ENCODE measurements at regions not wholly inside any gene's neighbourhood (a gene's known extent, or its start where the extent isn't known, plus 50 kb on each side); places are given as distances from the start of the nearest gene placed in this dataset.

GRCh38 chr12:43238281-43238680 lies 313.7 kb downstream of the ADAMTS20 start:
- no peak overlapping the region for H3K9ac ChIP-seq (ENCODE audit: low read depth in 1 of 2, low read length in 2 of 2)
- no peaks in the 10 kb centered on the region for H3K9me3 ChIP-seq (ENCODE audit: control insufficient read depth in 4 of 4, low read length in 3 of 4)
- no peak overlapping the region for H3K4me3 ChIP-seq (ENCODE audit: low read depth in 1 of 3, low read length in 3 of 3)
- H3K27ac ChIP-seq (ENCODE audit: low read depth in 1 of 2, low read length in 2 of 2) = no peak overlapping the region
- H3K27me3 ChIP-seq (ENCODE audit: control insufficient read depth in 4 of 4, insufficient read depth in 4 of 4, low read length in 3 of 4) = no peaks in the 10 kb centered on the region
- H3K4me1 ChIP-seq (ENCODE audit: control insufficient read depth in 4 of 4, insufficient read depth in 4 of 4, low read length in 3 of 4) = no peaks in the 10 kb centered on the region
- no peak for TF ChIP-seq HNF4G (IDR thresholded peaks at IDR 0.05)
- no peak for TF ChIP-seq GABPA (IDR thresholded peaks at IDR 0.05 in 1 of 2, conservative IDR thresholded peaks at IDR 0.05 in 1 of 2)
- no peak for TF ChIP-seq REST (IDR thresholded peaks at IDR 0.05)
- TF ChIP-seq RAD21 (IDR thresholded peaks at IDR 0.05) = no peak
- no peak for TF ChIP-seq TAF1 (conservative IDR thresholded peaks at IDR 0.05)
- no peak for TF ChIP-seq CTCF (IDR thresholded peaks at IDR 0.05; ENCODE audit: low read depth, low read length, missing input control)
- no peak for TF ChIP-seq ZBTB33 (IDR thresholded peaks at IDR 0.05)
- TF ChIP-seq MAX (IDR thresholded peaks at IDR 0.05) = no peak
- TF ChIP-seq NR2F2 (IDR thresholded peaks at IDR 0.05) = no peak
- no peak for TF ChIP-seq RXRA (IDR thresholded peaks at IDR 0.05)
- no peak for TF ChIP-seq ATF3 (IDR thresholded peaks at IDR 0.05)
- TF ChIP-seq EGR1 (IDR thresholded peaks at IDR 0.05; ENCODE audit: low read depth in 2 of 2) = no peak
- TF ChIP-seq YY1 (IDR thresholded peaks at IDR 0.05) = no peak
- no peak for TF ChIP-seq HNF4A (conservative IDR thresholded peaks at IDR 0.05)
- no peak for TF ChIP-seq FOXA1 (IDR thresholded peaks at IDR 0.05)
- DNase-seq (ENCODE audit: low spot score) = no peak
- H3K36me3 ChIP-seq (ENCODE audit: control insufficient read depth in 4 of 4, insufficient read depth in 3 of 4, low read depth in 1 of 4, low read length in 3 of 4) = no peaks in the 10 kb centered on the region

- no peaks in the 10 kb centered on the region for H3K36me3 ChIP-seq (ENCODE audit: control insufficient read depth in 4 of 4, insufficient read depth in 3 of 4, low read depth in 1 of 4, low read length in 3 of 4)
- H3K4me3 ChIP-seq (ENCODE audit: low read depth in 1 of 3, low read length in 3 of 3) = no peak overlapping the region
- H3K27ac ChIP-seq (ENCODE audit: low read depth in 1 of 2, low read length in 2 of 2) = no peak overlapping the region
- WGBS = 83% methylated on average over 3 of the region's 3 CpGs
- H3K9me3 ChIP-seq (ENCODE audit: control insufficient read depth in 4 of 4, low read length in 3 of 4) = no peaks in the 10 kb centered on the region
- H3K4me1 ChIP-seq (ENCODE audit: control insufficient read depth in 4 of 4, insufficient read depth in 4 of 4, low read length in 3 of 4) = no peaks in the 10 kb centered on the region
- no peaks in the 10 kb centered on the region for H3K27me3 ChIP-seq (ENCODE audit: control insufficient read depth in 4 of 4, insufficient read depth in 4 of 4, low read length in 3 of 4)
- no peak overlapping the region for H3K9ac ChIP-seq (ENCODE audit: low read depth in 1 of 2, low read length in 2 of 2)
- DNase-seq (ENCODE audit: low spot score) = no peak
- TF ChIP-seq GABPA (IDR thresholded peaks at IDR 0.05 in 1 of 2, conservative IDR thresholded peaks at IDR 0.05 in 1 of 2) (no peak), RAD21 (IDR thresholded peaks at IDR 0.05) (no peak), EGR1 (IDR thresholded peaks at IDR 0.05; ENCODE audit: low read depth in 2 of 2) (no peak), HNF4G (IDR thresholded peaks at IDR 0.05) (no peak), MAX (IDR thresholded peaks at IDR 0.05) (no peak), CTCF (IDR thresholded peaks at IDR 0.05; ENCODE audit: low read depth, low read length, missing input control) (no peak), TAF1 (conservative IDR thresholded peaks at IDR 0.05) (no peak), REST (IDR thresholded peaks at IDR 0.05) (no peak), RXRA (IDR thresholded peaks at IDR 0.05) (no peak), SP1 (IDR thresholded peaks at IDR 0.05) (no peak)
These were observed 314.6 kb downstream of the ADAMTS20 start for GRCh38 chr12:43237238-43237879.

Measured in liver (tissue), 8 donors.